ENCODE measurements at regions not wholly inside any gene's neighbourhood (a gene's known extent, or its start where the extent isn't known, plus 50 kb on each side); places are given as distances from the start of the nearest gene placed in this dataset.

DNA sequence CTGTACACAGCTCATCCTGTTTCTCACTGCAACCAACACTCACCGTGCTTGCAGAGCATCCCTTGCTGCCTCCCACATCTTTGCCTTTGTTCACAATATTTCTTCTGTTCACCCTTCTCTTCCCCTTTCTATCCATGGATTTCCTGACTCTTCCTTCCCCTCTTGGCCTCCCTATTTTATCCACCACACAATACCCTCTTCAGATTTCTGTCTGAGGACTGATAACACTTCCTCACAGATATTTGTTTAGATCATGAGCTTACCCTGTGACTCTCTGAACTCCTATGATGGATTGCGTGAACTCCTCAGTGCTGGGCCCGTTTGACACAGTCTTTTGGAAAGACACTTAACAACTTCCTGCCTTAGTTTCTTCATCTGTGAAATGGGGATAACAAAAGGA lies 62.8 kb upstream of the GPR158 start:
- DNase-seq (ENCODE audit: low spot score): no peak
- in situ Hi-C loops (cut with HindIII; ENCODE audit: low sequenced_read_pairs): no loop called here

DNA sequence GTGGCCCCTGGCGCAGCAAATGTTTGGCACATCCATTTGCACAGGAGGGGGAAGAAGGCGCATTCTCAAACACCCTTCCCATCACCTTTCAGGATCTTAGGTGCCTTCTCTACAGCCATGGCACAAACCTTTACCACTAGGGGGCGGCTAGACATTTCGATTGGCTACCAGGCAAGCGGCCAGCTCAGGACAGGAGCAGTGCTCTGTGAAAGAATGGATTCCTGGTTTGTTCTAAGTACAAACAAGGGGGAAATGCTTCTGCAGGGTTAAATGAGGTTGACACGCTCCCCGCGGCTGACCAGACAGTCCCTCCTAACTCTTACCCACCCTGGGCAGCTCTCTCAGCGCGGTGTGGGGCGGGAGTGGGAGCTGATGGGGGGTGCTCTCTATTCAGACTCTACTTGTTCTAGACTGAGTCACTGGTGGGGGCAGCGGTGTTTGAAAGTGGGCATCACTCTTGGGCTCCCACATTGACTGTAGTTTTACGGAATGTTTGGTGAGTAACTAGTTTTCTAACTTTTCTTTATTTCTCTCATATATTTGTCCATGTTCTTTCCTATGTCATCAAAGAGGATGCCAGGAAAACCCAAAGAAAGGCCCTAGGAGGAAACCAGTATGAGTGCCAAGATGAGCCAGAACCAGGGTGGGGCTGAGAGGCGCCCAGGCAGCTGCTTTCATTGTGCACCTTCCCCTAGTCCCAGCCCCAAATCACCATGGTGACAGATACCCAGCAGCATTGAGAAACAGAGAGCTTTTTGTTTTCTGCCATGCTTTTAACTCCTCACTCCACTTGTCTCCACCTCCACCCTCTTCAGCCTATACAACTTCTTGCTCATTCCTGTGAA lies 61.4 kb upstream of the GPR158 start:
- in situ Hi-C loops (cut with HindIII; ENCODE audit: low sequenced_read_pairs): no loop called here
- peak; percentile 93 for DNase-seq (ENCODE audit: low spot score)

DNA sequence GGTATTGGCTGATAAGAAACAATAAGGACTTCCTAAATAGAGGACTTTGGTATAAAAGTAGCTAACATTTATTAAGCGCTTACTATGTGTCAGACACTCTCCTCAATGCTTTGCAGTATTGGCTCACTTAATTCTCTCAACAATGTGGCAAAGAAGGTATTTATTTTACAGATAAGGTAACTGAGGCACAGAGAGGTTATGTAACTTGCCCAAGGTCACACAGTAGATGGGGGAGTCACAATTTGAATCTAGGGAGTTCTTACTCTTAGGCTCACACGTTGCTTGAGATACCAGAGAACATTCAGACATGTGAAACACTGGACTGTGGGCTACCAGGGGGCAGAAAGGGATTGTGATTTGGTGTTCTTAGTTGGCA lies 60.8 kb upstream of the GPR158 start:
- DNase-seq (ENCODE audit: low spot score): no peak
- in situ Hi-C loops (cut with HindIII; ENCODE audit: low sequenced_read_pairs): no loop called here

DNA sequence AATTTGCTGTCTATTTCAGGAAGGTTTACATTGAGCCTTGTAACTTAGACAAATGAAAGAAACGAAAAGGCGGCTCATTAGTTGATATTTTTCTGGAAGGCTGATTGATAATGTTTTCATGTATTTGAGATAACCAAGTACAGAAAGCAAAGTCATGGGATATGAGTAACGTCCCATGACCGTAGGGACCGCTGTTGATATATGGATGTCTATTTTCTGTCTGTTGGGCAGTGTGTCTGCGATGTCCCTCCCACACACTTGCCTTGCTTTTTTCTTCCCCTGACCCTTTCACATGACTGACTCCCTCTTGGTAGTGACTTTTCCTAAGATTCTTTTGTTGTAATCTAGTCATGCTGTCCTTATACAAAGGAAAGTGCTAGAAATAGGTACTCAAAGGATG lies 57.0 kb upstream of the GPR158 start:
- in situ Hi-C loops (cut with HindIII; ENCODE audit: low sequenced_read_pairs): no loop called here
- no peak for DNase-seq (ENCODE audit: low spot score)

DNA sequence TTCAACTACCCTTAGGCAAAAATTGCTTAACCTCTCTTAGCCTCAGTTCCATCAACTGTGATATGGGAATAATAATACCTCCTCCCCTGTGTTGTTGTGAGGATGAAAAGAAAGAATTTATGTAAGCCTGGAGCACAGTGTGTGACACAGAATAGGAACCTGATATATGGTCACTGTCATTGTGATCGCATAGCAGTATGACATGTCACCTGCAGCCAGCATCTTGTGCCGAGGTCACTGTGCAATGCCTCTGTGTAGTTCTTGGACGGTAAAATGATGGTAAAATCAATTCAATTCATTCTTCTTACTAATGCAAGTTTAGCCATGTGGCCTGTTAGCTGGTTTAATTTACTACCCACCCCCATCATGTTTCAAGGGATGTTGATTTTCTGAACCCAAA lies 54.6 kb upstream of the GPR158 start:
- DNase-seq (ENCODE audit: low spot score): no peak
- in situ Hi-C loops (cut with HindIII; ENCODE audit: low sequenced_read_pairs): no loop called here

Measured in G401 (cell line).